Lower lobe of right lung (tissue), 2 donors: ENCODE measurements at regions not wholly inside any gene's neighbourhood (a gene's known extent, or its start where the extent isn't known, plus 50 kb on each side); places are given as distances from the start of the nearest gene placed in this dataset.

Experiments
- ATAC-seq, 2 donors: fragments of 200-7000 bp; cut with Tn5 transposase; one replicate each; pipeline ENCODE4 v1.9.1; 2020 to 2022; ENCODE audit warnings: mild to moderate bottlenecking in 2 of 2, moderate library complexity in 2 of 2
- DNase-seq: peaks from one replicate; pipeline ENCODE4 v3.0.0-alpha.2; 2020
- H3K27ac ChIP-seq: fragments of 200-600 bp; one replicate; pipeline ENCODE4 v1.8.0; 2022
- H3K27me3 ChIP-seq: fragments of 200-600 bp; one replicate; pipeline ENCODE4 v1.8.0; 2022; ENCODE audit warnings: low read depth
- H3K36me3 ChIP-seq: fragments of 200-600 bp; one replicate; pipeline ENCODE4 v1.8.0; 2022; ENCODE audit warnings: mild to moderate bottlenecking
- H3K4me1 ChIP-seq: fragments of 200-600 bp; one replicate; pipeline ENCODE4 v1.8.0; 2022
- H3K4me3 ChIP-seq: fragments of 200-600 bp; one replicate; pipeline ENCODE4 v1.8.0; 2022; ENCODE audit warnings: mild to moderate bottlenecking
- H3K9me3 ChIP-seq: fragments of 200-600 bp; one replicate; pipeline ENCODE4 v1.8.0; 2022
- CTCF ChIP-seq: fragments of 200-600 bp; IDR thresholded peaks from one replicate; pipeline ENCODE4 v1.8.0; 2022; ENCODE audit warnings: antibody characterized with exemption, mild to moderate bottlenecking
- intact Hi-C: fragments of 100-400 bp; cut with DNase I; formaldehyde crosslinking; loops from one replicate; pipeline ENCODE4 v1.11.0; 2022
- donor health status: DM: no; HTN: yes; CAD: no; lungs with severe emphysema.

DNA sequence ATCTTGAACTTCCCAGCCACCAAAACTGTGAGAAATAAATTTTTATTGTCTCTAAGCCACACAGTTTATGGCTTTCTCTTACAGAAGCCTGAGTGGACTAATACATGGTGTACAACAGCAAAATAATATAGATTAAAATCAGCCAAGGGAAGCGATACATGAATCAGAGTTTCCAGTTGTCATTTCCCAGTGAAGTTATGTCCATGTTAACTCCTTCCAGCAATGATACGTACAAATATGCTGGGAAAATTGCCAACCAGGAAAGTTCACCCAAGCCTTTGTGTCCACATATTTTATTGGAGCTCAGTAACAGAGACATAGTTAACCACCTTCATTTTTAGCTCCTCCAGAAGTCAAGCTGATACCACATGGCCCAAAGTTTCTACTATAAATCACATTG lies 280.9 kb upstream of the KCNMB2 start:
- DNase-seq = no peak
- Histone ChIP-seq H3K27me3 (no peaks in the 10 kb centered on the region), H3K4me1 (no peaks in the 10 kb centered on the region), H3K9me3 (no peaks in the 10 kb centered on the region), H3K27ac (no peak overlapping the region), H3K4me3 (no peak overlapping the region), H3K36me3 (no peaks in the 10 kb centered on the region)
- ATAC-seq = no peak
- TF ChIP-seq CTCF = no peak
- intact Hi-C loops = no loop called here

- Histone ChIP-seq H3K4me3 (no peak overlapping the region), H3K36me3 (no peaks in the 10 kb centered on the region), H3K27me3 (no peaks in the 10 kb centered on the region), H3K9me3 (no peaks in the 10 kb centered on the region), H3K4me1 (no peaks in the 10 kb centered on the region), H3K27ac (no peak overlapping the region)
- TF ChIP-seq CTCF = no peak
- ATAC-seq (no peak), DNase-seq (no peak)
- intact Hi-C loops = no loop called here
Measured at GRCh38 chr3:178257491-178257890, 278.7 kb upstream of the KCNMB2 start.

- ATAC-seq (no peak), DNase-seq (no peak)
- Histone ChIP-seq H3K36me3 (no peaks in the 10 kb centered on the region), H3K27me3 (no peaks in the 10 kb centered on the region), H3K27ac (no peak overlapping the region), H3K4me1 (no peaks in the 10 kb centered on the region), H3K9me3 (no peaks in the 10 kb centered on the region), H3K4me3 (no peak overlapping the region)
- TF ChIP-seq CTCF = no peak
- intact Hi-C loops = no loop called here
Measured at GRCh38 chr3:178258121-178258520, 278.1 kb upstream of the KCNMB2 start.

DNA sequence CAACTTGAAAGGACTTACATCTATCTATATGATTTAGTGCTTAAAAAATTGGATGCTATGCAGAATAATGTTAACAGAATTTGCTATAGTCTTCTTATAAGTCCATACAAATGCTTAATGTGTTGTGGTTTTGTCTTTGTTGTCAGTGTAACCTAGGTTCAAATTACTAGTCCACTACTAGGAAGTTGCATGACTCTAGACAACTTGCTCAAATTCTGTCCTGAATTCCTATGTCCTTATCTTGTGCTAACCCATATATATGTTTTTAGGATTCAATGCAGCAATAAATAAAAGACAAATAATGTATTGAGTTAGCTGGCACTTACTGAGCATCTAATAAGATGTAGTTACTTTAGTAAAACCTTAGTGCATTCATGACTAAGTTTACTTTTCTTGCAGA lies 276.5 kb upstream of the KCNMB2 start:
- no peak for TF ChIP-seq CTCF
- ATAC-seq (no peak), DNase-seq (no peak)
- H3K27me3 ChIP-seq = no peaks in the 10 kb centered on the region
- intact Hi-C loops = no loop called here
- no peaks in the 10 kb centered on the region for H3K9me3 ChIP-seq
- H3K4me1 ChIP-seq = no peaks in the 10 kb centered on the region
- H3K4me3 ChIP-seq = no peak overlapping the region
- no peaks in the 10 kb centered on the region for H3K36me3 ChIP-seq
- no peak overlapping the region for H3K27ac ChIP-seq

- Histone ChIP-seq H3K27ac (no peak overlapping the region), H3K27me3 (no peaks in the 10 kb centered on the region), H3K4me1 (no peaks in the 10 kb centered on the region), H3K36me3 (no peaks in the 10 kb centered on the region), H3K9me3 (no peaks in the 10 kb centered on the region), H3K4me3 (no peak overlapping the region)
- no peak for ATAC-seq
- DNase-seq = no peak
- intact Hi-C loops = no loop called here
- no peak for TF ChIP-seq CTCF
Measured at GRCh38 chr3:178260887-178261565, 275.2 kb upstream of the KCNMB2 start.
